SK-N-SH (cell line): ENCODE measurements at regions not wholly inside any gene's neighbourhood (a gene's known extent, or its start where the extent isn't known, plus 50 kb on each side); places are given as distances from the start of the nearest gene placed in this dataset.

Source experiments
- CTCF ChIA-PET: fragments of 300-600, 350-600 bp; formaldehyde crosslinking; extraction: SDS; loops from one replicate; lab custom pipeline; 2021; lab: Yijun Ruan, JAX
- POLR2A ChIA-PET: fragments of 350-600 bp; sonication (Branson Sonifier 250); formaldehyde crosslinking; extraction: SDS; loops from one replicate; lab custom pipeline; 2020; ENCODE audit warnings: antibody characterized with exemption, inconsistent platforms; lab: Yijun Ruan, JAX
- DNase-seq: peaks from one replicate; pipeline ENCODE4 v3.0.0; 2012
- H2AFZ ChIP-seq: fragments of 200-600 bp; sonication (generic); 2 replicates; pipeline ENCODE4 v1.8.1; 2016; ENCODE audit warnings: antibody characterized with exemption, mild to moderate bottlenecking, low read depth
- H3F3A ChIP-seq: fragments of 200-600 bp; sonication (generic); replicated peaks from 2 replicates; pipeline ENCODE3; 2016; ENCODE audit warnings: antibody characterized with exemption, mild to moderate bottlenecking; ENCODE audit not compliant: insufficient read depth
- H3K27ac ChIP-seq, 2 experiments: fragments of 200-500 bp in 1 of 2; fragments of 200-600 bp in 1 of 2; sonication (Bioruptor generic) in 1 of 2; sonication (generic), shearing (Covaris generic) in 1 of 2; 2 replicates each; pipeline versions ENCODE4 v1.5.1 to v1.6.1; 2014 to 2016; ENCODE audit warnings: low read depth in 2 of 2, inconsistent platforms in 1 of 2, low read length in 1 of 2, mild to moderate bottlenecking in 1 of 2, mixed read lengths in 1 of 2
- H3K27me3 ChIP-seq: fragments of 200-600 bp; sonication (generic), shearing (Covaris generic); 2 replicates; pipeline ENCODE4 v1.6.1; 2016; ENCODE audit warnings: mixed run types; ENCODE audit not compliant: insufficient read depth
- H3K36me3 ChIP-seq, 2 experiments: fragments of 200-500 bp in 1 of 2; fragments of 200-600 bp in 1 of 2; sonication (Bioruptor generic) in 1 of 2; sonication (generic) in 1 of 2; replicated peaks in 1 of 2; 2 replicates each; pipeline versions ENCODE3 to v1.5.1; 2014 to 2016; ENCODE audit warnings: low read length in 1 of 2, mild to moderate bottlenecking in 1 of 2; ENCODE audit not compliant: insufficient read depth in 2 of 2, control insufficient read depth in 1 of 2
- H3K4me1 ChIP-seq, 2 experiments: fragments of 200-500 bp in 1 of 2; fragments of 200-600 bp in 1 of 2; sonication (Bioruptor generic) in 1 of 2; sonication (generic), shearing (Covaris generic) in 1 of 2; 2 replicates each; pipeline versions ENCODE4 v1.5.1 to v1.6.1; 2014 to 2016; ENCODE audit warnings: low read depth in 1 of 2, low read length in 1 of 2, mixed run types in 1 of 2; ENCODE audit not compliant: insufficient read depth in 2 of 2, control insufficient read depth in 1 of 2
- H3K4me2 ChIP-seq: fragments of 200-600 bp; sonication (generic), shearing (Covaris generic); 2 replicates; pipeline ENCODE4 v1.6.1; 2017; ENCODE audit warnings: mixed run types
- H3K4me3 ChIP-seq, 2 experiments: fragments of 200-500 bp in 1 of 2; fragments of 200-600 bp in 1 of 2; sonication (Bioruptor generic) in 1 of 2; sonication (generic), shearing (Covaris generic) in 1 of 2; 2 replicates each; pipeline versions ENCODE4 v1.5.1 to v1.8.1; 2014 to 2016; ENCODE audit warnings: low read depth in 2 of 2, inconsistent platforms in 1 of 2, low read length in 1 of 2, mild to moderate bottlenecking in 1 of 2, mixed read lengths in 1 of 2, moderate library complexity in 1 of 2
- H3K79me2 ChIP-seq: fragments of 200-600 bp; sonication (generic); 2 replicates; pipeline ENCODE4 v1.8.1; 2017; ENCODE audit warnings: mild to moderate bottlenecking; ENCODE audit not compliant: insufficient read depth
- H3K9ac ChIP-seq: fragments of 200-600 bp; sonication (generic); 2 replicates; pipeline ENCODE4 v1.6.1; 2017; ENCODE audit warnings: mixed run types
- H3K9me2 ChIP-seq: fragments of 200-600 bp; sonication (generic); 2 replicates; pipeline ENCODE4 v1.6.1; 2017; ENCODE audit warnings: mixed run types
- H3K9me3 ChIP-seq: fragments of 200-600 bp; sonication (generic); 2 replicates; pipeline ENCODE4 v1.6.1; 2017; ENCODE audit warnings: mixed run types, mild to moderate bottlenecking, moderate library complexity
- H4K20me1 ChIP-seq: fragments of 200-600 bp; sonication (generic); 2 replicates; pipeline ENCODE4 v1.6.1; 2017; ENCODE audit warnings: mild to moderate bottlenecking, mixed run types; ENCODE audit not compliant: insufficient read depth
- EP300 ChIP-seq, 2 experiments: IDR thresholded peaks; 2 replicates each; pipeline versions ENCODE4 v1.4.0 to v1.6.1; 2012; ENCODE audit warnings: borderline replicate concordance in 1 of 2, low read depth in 1 of 2, low read length in 1 of 2
- GABPA ChIP-seq: IDR thresholded peaks from 2 replicates; pipeline ENCODE4 v1.4.0; 2012; ENCODE audit warnings: low read depth, mild to moderate bottlenecking
- JUND ChIP-seq: IDR thresholded peaks from 2 replicates; pipeline ENCODE4 v1.4.0; 2012
- MEF2A ChIP-seq: IDR thresholded peaks from 2 replicates; pipeline ENCODE4 v1.4.0; 2012; ENCODE audit warnings: low read depth, borderline replicate concordance
- NFIC ChIP-seq: IDR thresholded peaks from 2 replicates; pipeline ENCODE4 v1.4.0; 2012; ENCODE audit warnings: borderline replicate concordance
- NRF1 ChIP-seq: IDR thresholded peaks from 2 replicates; pipeline ENCODE4 v1.6.1; 2012; ENCODE audit warnings: low read depth, mild to moderate bottlenecking, low read length
- POLR2AphosphoS5 ChIP-seq: IDR thresholded peaks from 2 replicates; pipeline ENCODE4 v1.6.1; 2012; ENCODE audit warnings: low read depth, low read length
- RCOR1 ChIP-seq: fragments of 150-350 bp; IDR thresholded peaks from 2 replicates; pipeline ENCODE4 v1.6.1; 2017; ENCODE audit warnings: antibody characterized with exemption, low read length
- RXRA ChIP-seq: IDR thresholded peaks from 2 replicates; pipeline ENCODE4 v1.4.0; 2012; ENCODE audit warnings: low read depth, mild to moderate bottlenecking, borderline replicate concordance
- SIN3A ChIP-seq: IDR thresholded peaks from 2 replicates; pipeline ENCODE4 v1.6.1; 2012; ENCODE audit warnings: low read depth, mild to moderate bottlenecking, low read length, moderate library complexity, borderline replicate concordance
- SMC3 ChIP-seq: IDR thresholded peaks from 2 replicates; pipeline ENCODE4 v1.6.1; 2012; ENCODE audit warnings: low read depth, low read length, improper control_type of control experiment
- TAF1 ChIP-seq: IDR thresholded peaks from 2 replicates; pipeline ENCODE4 v1.6.1; 2012; ENCODE audit warnings: low read depth, mild to moderate bottlenecking, low read length, moderate library complexity, borderline replicate concordance
- TCF12 ChIP-seq: IDR thresholded peaks from 2 replicates; pipeline ENCODE4 v1.4.0; 2012
- YY1 ChIP-seq: IDR thresholded peaks from 2 replicates; pipeline ENCODE4 v1.4.0; 2012; ENCODE audit warnings: low read depth, mild to moderate bottlenecking
- WGBS: methylation state at CpG from one replicate; pipeline ENCODE4 v1.1.6; 2017; ENCODE audit warnings: low lambda C conversion rate; 5-methylcytosine and 5-hydroxymethylcytosine counted together
- TF ChIP-seq, protein P1 (sequence below): IDR thresholded peaks from 2 replicates; pipeline ENCODE4 v1.4.0; 2012; ENCODE audit warnings: low read depth, borderline replicate concordance
- TF ChIP-seq, protein P2 (sequence below): IDR thresholded peaks from 2 replicates; pipeline ENCODE4 v1.4.0; 2012; ENCODE audit warnings: low read depth
- TF ChIP-seq, protein P3 (sequence below): fragments of 200-600 bp; sonication (generic); IDR thresholded peaks from 2 replicates; pipeline ENCODE4 v1.6.1; 2017; ENCODE audit warnings: antibody characterized with exemption, mild to moderate bottlenecking, moderate library complexity
- TF ChIP-seq, protein P4 (sequence below): IDR thresholded peaks from 2 replicates; pipeline ENCODE4 v1.4.0; 2012; ENCODE audit warnings: low read depth, borderline replicate concordance

DNA sequence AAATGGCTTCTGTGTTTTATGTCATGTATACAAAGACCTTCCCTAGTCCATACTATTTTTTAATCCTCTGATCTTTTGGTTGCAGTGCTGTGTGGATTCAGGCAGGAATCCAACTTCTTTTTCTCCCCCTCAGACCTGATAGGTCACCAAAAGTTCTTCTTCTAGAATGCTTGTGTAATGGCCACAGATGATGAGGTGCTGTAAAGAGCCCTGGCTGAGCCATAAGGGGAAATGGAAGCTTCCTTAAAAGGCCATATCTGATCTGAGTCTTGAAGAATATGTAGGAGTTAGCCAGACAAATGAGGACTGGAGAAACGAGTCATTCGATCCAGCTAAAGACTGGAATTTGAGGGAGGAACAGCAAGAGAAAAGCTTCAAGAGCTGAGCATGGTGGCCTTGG, 353.9 kb downstream of the PCNX1 start:
- no peak overlapping the region for H3K27ac ChIP-seq
- DNase-seq, result no peak
- WGBS, result 41% methylated on average over 2 of the region's 2 CpGs
- no peaks in the 10 kb centered on the region for H3K27me3 ChIP-seq
- ChIA-PET POLR2A (no interaction called here), CTCF (interaction anchor here (0.8 kb wide), 1 partner anchor 492 kb away, joined by 3 read pairs; no protein-coding TSS in a partner anchor)
- no peaks in the 10 kb centered on the region for H4K20me1 ChIP-seq
- H3K36me3 ChIP-seq, result no peaks in the 10 kb centered on the region
- H3K9me2 ChIP-seq, result no peaks in the 10 kb centered on the region
- no peaks in the 10 kb centered on the region for H3K79me2 ChIP-seq
- H3K9me3 ChIP-seq, result no peaks in the 10 kb centered on the region
- no peak overlapping the region for H3K9ac ChIP-seq
- H2AFZ ChIP-seq, result no peak overlapping the region
- H3K4me3 ChIP-seq, result no peak overlapping the region
- no peak for TF ChIP-seq YY1
- no peak for TF ChIP-seq TCF12
- no peak for TF ChIP-seq SIN3A
- no peak for TF ChIP-seq NRF1
- no peak for TF ChIP-seq NFIC
- no peak for TF ChIP-seq RXRA
- TF ChIP-seq GABPA, result no peak
- no peak for TF ChIP-seq TAF1
- TF ChIP-seq, protein P1, sequence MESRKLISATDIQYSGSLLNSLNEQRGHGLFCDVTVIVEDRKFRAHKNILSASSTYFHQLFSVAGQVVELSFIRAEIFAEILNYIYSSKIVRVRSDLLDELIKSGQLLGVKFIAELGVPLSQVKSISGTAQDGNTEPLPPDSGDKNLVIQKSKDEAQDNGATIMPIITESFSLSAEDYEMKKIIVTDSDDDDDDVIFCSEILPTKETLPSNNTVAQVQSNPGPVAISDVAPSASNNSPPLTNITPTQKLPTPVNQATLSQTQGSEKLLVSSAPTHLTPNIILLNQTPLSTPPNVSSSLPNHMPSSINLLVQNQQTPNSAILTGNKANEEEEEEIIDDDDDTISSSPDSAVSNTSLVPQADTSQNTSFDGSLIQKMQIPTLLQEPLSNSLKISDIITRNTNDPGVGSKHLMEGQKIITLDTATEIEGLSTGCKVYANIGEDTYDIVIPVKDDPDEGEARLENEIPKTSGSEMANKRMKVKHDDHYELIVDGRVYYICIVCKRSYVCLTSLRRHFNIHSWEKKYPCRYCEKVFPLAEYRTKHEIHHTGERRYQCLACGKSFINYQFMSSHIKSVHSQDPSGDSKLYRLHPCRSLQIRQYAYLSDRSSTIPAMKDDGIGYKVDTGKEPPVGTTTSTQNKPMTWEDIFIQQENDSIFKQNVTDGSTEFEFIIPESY, result no peak
- TF ChIP-seq MEF2A, result no peak
- no peak for TF ChIP-seq RCOR1
- no peak for TF ChIP-seq POLR2AphosphoS5
- TF ChIP-seq JUND, result no peak
- TF ChIP-seq, protein P2, sequence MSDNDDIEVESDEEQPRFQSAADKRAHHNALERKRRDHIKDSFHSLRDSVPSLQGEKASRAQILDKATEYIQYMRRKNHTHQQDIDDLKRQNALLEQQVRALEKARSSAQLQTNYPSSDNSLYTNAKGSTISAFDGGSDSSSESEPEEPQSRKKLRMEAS, result no peak
- no peak overlapping the region for H3K4me2 ChIP-seq
- no peaks in the 10 kb centered on the region for H3K4me1 ChIP-seq
- H3F3A ChIP-seq, result no peaks in the 10 kb centered on the region

DNA sequence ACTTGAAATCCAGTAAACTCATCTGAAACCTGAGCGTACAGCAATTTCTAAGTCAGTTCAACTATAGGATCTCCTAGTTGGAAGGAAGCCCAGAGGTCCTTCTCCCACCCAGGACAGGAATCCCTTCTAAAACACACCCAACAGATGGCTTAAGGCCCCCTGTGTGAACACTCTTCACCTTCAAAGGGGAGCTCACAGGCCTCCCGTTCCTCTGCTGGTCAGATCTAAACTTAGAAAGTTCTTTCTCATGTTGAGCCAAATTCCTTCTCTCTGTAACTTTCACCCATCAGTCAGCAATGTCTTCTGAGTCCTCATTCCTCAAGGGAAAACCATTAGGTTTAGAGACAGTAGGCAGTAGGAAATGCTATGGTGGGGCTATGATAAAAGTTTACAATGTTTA, 355.2 kb downstream of the PCNX1 start:
- POLR2A ChIA-PET, result no interaction called here
- CTCF ChIA-PET, result no interaction called here
- no peaks in the 10 kb centered on the region for H3K4me1 ChIP-seq
- no peaks in the 10 kb centered on the region for H4K20me1 ChIP-seq
- H3K9ac ChIP-seq, result no peak overlapping the region
- no peak overlapping the region for H3K4me3 ChIP-seq
- H3K9me3 ChIP-seq, result no peaks in the 10 kb centered on the region
- no peak overlapping the region for H2AFZ ChIP-seq
- H3F3A ChIP-seq, result no peaks in the 10 kb centered on the region
- no peaks in the 10 kb centered on the region for H3K36me3 ChIP-seq
- TF ChIP-seq NFIC, result no peak
- TF ChIP-seq, protein P2, result no peak
- no peak for TF ChIP-seq SMC3
- TF ChIP-seq, protein P3, sequence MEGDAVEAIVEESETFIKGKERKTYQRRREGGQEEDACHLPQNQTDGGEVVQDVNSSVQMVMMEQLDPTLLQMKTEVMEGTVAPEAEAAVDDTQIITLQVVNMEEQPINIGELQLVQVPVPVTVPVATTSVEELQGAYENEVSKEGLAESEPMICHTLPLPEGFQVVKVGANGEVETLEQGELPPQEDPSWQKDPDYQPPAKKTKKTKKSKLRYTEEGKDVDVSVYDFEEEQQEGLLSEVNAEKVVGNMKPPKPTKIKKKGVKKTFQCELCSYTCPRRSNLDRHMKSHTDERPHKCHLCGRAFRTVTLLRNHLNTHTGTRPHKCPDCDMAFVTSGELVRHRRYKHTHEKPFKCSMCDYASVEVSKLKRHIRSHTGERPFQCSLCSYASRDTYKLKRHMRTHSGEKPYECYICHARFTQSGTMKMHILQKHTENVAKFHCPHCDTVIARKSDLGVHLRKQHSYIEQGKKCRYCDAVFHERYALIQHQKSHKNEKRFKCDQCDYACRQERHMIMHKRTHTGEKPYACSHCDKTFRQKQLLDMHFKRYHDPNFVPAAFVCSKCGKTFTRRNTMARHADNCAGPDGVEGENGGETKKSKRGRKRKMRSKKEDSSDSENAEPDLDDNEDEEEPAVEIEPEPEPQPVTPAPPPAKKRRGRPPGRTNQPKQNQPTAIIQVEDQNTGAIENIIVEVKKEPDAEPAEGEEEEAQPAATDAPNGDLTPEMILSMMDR, result no peak
- TF ChIP-seq TAF1, result no peak
- TF ChIP-seq EP300 (IDR thresholded peaks at IDR 0.05; ENCODE audit: borderline replicate concordance in 1 of 2, low read depth in 1 of 2, low read length in 1 of 2), result no peak
- TF ChIP-seq, protein P4, sequence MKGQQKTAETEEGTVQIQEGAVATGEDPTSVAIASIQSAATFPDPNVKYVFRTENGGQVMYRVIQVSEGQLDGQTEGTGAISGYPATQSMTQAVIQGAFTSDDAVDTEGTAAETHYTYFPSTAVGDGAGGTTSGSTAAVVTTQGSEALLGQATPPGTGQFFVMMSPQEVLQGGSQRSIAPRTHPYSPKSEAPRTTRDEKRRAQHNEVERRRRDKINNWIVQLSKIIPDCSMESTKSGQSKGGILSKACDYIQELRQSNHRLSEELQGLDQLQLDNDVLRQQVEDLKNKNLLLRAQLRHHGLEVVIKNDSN, result no peak
- no peak overlapping the region for H3K27ac ChIP-seq
- no peaks in the 10 kb centered on the region for H3K9me2 ChIP-seq
- H3K27me3 ChIP-seq, result no peaks in the 10 kb centered on the region
- WGBS, result 62% methylated on average over 2 of the region's 2 CpGs
- H3K4me2 ChIP-seq, result no peak overlapping the region
- no peak for DNase-seq
- no peaks in the 10 kb centered on the region for H3K79me2 ChIP-seq
